Heart right ventricle (tissue), 16 donors: ENCODE measurements at regions not wholly inside any gene's neighbourhood (a gene's known extent, or its start where the extent isn't known, plus 50 kb on each side); places are given as distances from the start of the nearest gene placed in this dataset.
A peak's percentile ranks its signal among the peaks of the same experiment; 100 is the strongest.

Experiments used
- ATAC-seq, 8 donors: fragments of 200-7000 bp; cut with Tn5 transposase; one replicate each; pipeline ENCODE4 v1.9.1; 2020; ENCODE audit warnings: mild to moderate bottlenecking in 8 of 8, moderate library complexity in 8 of 8, moderate number of reproducible peaks in 1 of 8
- DNase-seq, 2 donors: peaks; one replicate each; pipeline ENCODE4 v3.0.0-alpha.2; 2020
- H3K27ac ChIP-seq, 10 donors: fragments of 200-600 bp; sonication (generic) in 2 of 10; one replicate each; pipeline versions ENCODE4 v1.5.0 to v1.8.0; 2020 to 2022; ENCODE audit warnings: mild to moderate bottlenecking in 3 of 10
- H3K27me3 ChIP-seq, 7 donors: fragments of 200-600 bp; one replicate each; pipeline ENCODE4 v1.8.0; 2021 to 2022; ENCODE audit warnings: mild to moderate bottlenecking in 2 of 7
- H3K36me3 ChIP-seq, 9 donors: fragments of 200-600 bp; sonication (generic) in 1 of 9; one replicate each; pipeline versions ENCODE4 v1.5.0 to v1.8.0; 2020 to 2022; ENCODE audit warnings: mild to moderate bottlenecking in 2 of 9
- H3K4me1 ChIP-seq, 9 donors: fragments of 200-600 bp; sonication (generic) in 1 of 9; one replicate each; pipeline versions ENCODE4 v1.5.0 to v1.8.0; 2020 to 2022; ENCODE audit warnings: mild to moderate bottlenecking in 4 of 9
- H3K4me3 ChIP-seq, 10 donors: fragments of 200-600 bp; sonication (generic) in 2 of 10; one replicate each; pipeline versions ENCODE4 v1.5.0 to v1.8.0; 2020 to 2022; ENCODE audit warnings: mild to moderate bottlenecking in 7 of 10, moderate library complexity in 2 of 10
- H3K9me3 ChIP-seq, 11 donors: fragments of 200-600 bp in 10 of 11; sonication (generic) in 2 of 11; one replicate each; pipeline versions ENCODE4 v1.5.0 to v1.8.0; 2013 to 2022; ENCODE audit warnings: mild to moderate bottlenecking in 2 of 11, control low read depth in 1 of 11, moderate library complexity in 1 of 11
- WGBS, 2 donors: extraction: QIAGEN DNeasy Blood & Tissue Kit; methylation state at CpG; one replicate each; pipeline ENCODE4 v1.1.7; 2013; ENCODE audit warnings: inconsistent platforms in 1 of 2; 5-methylcytosine and 5-hydroxymethylcytosine counted together
- intact Hi-C, 10 donors: fragments of 100-400 bp; cut with DNase I; formaldehyde crosslinking; loops; one replicate each; pipeline versions ENCODE4 v1.11.1 to v1.14.2; 2022
- TF ChIP-seq, protein P1 (sequence below), 9 donors: fragments of 200-600 bp; sonication (generic) in 2 of 9; IDR thresholded peaks; one replicate each; pipeline versions ENCODE4 v1.5.0 to v1.8.0; 2021 to 2022; ENCODE audit warnings: antibody characterized with exemption in 9 of 9, mild to moderate bottlenecking in 5 of 9, moderate library complexity in 1 of 9
- donor health status: Arrhythmogenic right ventricular cardiomyopathy.
- donor health status: ischemic (EF 13 %, LVEDD 7.1; RV severe dilation, severe dysfunction).
- donor health status: healthy with polysubstance abuse.
- donor health status: DM: no; HTN: yes; CAD: no.
- donor health status: DM: no; HTN: no; CAD: no.
- donor health status: ischemic (EF 25% LVEDD 6.9; RV normal size, moderate dysfunction).
- donor health status: ischemic (EF 25% LVEDD 5.7; RV mildly dilated, moderate dysfunction).
- donor health status: healthy.
- donor health status: DM: yes; HTN: yes; CAD: no.
- donor health status: Ischemic cardiomyopathy.
- donor health status: ischemic (EF 35%, LVEDD 5.7; RV mildly dilated, moderate dysfunction).
- donor health status: nonischemic (EF 11% LVEDD 7.7; RV severe dilation, severe dysfunction).
- donor health status: DM: yes; HTN: yes; CAD: no.
- donor health status: PGD.
- donor health status: ischemic (EF 29% LVEDD 5.4; RV normal size, mild dysfunction).
- donor health status: nonischemic (EF 23%, LVEDD 6.1; RV moderate dilation, normal function).

DNA sequence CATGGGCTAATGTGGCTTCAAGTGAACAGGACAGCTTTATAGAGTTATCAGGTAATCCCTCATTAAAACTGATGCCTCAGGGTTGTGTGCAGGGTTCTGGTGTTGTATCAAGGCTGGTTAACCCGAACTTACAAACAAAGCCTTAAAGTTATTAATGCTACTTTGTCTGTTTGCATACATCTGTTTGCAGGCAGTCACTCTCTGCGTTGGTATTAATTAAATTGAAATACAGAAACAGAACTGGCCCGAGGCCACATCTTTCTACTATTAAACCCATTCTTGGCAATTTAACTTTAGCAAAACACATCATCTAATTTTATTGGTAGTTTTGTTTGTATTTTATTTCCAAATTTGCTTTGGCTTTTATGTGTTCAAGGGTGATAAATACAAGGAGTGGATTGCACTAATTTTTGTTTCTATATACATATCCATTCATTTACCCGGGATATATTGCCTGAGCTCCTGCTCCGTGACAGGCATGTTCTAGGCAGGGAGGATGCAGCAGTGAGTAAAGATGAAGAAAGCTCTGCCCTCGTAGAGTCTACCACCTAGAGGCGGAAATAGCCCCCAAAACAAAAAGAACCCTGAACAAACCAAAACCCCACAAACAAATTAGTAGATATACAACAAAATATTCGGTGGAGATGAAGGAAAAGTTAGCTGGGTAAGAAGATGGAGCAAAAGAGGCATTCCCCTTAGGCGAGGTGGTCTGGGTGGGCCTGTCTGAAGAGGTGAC lies 164.2 kb downstream of the MACROH2A1 start:
- Histone ChIP-seq H3K9me3 (no peaks in the 10 kb centered on the region), H3K4me1 (peaks cover 0 to 38% (median 17%) of the 10 kb centered on the region in 9 donors), H3K4me3 (no peak overlapping the region), H3K36me3 (no peaks in the 10 kb centered on the region), H3K27ac (no peak overlapping the region), H3K27me3 (peaks cover 0 to 3% (median 0%) of the 10 kb centered on the region in 7 donors)
- DNase-seq (no peak), ATAC-seq (no peak)
- TF ChIP-seq, protein P1, sequence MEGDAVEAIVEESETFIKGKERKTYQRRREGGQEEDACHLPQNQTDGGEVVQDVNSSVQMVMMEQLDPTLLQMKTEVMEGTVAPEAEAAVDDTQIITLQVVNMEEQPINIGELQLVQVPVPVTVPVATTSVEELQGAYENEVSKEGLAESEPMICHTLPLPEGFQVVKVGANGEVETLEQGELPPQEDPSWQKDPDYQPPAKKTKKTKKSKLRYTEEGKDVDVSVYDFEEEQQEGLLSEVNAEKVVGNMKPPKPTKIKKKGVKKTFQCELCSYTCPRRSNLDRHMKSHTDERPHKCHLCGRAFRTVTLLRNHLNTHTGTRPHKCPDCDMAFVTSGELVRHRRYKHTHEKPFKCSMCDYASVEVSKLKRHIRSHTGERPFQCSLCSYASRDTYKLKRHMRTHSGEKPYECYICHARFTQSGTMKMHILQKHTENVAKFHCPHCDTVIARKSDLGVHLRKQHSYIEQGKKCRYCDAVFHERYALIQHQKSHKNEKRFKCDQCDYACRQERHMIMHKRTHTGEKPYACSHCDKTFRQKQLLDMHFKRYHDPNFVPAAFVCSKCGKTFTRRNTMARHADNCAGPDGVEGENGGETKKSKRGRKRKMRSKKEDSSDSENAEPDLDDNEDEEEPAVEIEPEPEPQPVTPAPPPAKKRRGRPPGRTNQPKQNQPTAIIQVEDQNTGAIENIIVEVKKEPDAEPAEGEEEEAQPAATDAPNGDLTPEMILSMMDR (IDR thresholded peaks at IDR 0.05) = no peak
- intact Hi-C loops = no loop called here
- 84 to 90% methylated on average over 9 of the region's 9 CpGs for WGBS, 2 donors

DNA sequence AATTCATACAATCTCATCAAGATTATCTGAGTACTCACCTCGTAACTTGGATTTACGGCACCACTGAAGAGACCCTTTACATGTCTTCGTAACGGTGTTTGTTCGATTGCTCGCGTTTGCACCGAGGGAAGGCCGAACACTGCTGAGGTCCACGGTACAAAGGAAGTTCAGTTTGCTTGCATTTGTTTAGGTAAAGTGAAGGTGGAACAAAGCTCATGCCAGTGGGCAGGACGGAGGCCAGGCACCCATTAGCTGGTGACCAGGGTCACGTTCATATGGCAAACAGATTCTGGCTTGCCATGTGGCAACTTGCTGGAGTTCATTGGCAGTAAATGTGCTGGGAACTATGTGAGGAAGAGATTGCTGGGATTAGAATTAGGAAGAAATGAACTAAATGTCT lies 164.8 kb downstream of the MACROH2A1 start:
- Histone ChIP-seq H3K9me3 (no peaks in the 10 kb centered on the region), H3K4me1 (peaks cover 0 to 33% (median 17%) of the 10 kb centered on the region in 9 donors), H3K36me3 (no peaks in the 10 kb centered on the region), H3K4me3 (no peak overlapping the region), H3K27me3 (peaks cover 0 to 3% (median 0%) of the 10 kb centered on the region in 7 donors), H3K27ac (no peak overlapping the region)
- intact Hi-C loops = no loop called here
- DNase-seq (no peak), ATAC-seq (no peak)
- TF ChIP-seq, protein P1 (IDR thresholded peaks at IDR 0.05) = no peak
- WGBS, 2 donors = 91 to 95% methylated on average over 12 of the region's 12 CpGs

DNA sequence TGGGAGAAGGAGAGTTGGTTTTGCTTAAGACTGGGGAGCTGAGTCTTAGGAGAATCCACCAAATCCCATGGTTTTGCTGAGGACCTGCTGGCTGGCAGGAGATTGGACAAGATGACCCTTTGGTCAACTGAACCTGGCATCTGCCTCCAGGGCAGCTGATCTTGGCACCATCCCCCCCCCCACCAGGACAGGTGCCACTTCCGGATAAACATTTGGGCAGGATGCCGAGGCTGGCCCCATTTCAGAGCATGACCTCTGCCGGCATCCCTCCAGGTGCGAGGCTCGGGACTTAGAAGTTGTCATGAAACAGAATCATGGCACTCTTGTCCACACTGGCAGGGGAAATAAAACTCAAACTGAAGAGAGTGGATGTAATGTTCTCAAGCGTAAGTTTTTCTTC lies 165.6 kb downstream of the MACROH2A1 start:
- H3K4me1 ChIP-seq = peaks cover 0 to 28% (median 14%) of the 10 kb centered on the region in 9 donors
- ATAC-seq = no peak
- WGBS, 2 donors = 85% methylated on average over 6 of the region's 6 CpGs

DNA sequence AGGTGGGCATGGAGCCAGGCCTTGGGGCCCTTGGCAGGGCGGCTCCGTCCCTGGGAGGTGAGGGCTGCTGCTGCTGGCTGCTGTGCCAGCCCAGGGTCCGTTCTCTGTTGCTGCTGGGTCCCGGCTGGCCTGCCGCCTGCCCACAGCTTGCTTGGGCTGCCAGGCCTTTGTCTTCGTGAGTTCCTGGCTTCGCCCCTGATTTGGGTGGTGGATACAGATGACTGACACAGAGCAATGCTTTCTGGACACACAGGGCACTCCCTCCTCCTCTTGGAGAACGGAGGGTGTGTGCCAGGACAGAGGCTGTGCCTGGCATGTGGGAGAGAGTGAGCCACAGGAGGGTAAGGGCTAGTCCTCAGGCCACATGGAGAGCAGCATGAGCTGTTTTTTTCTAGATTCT lies 166.1 kb downstream of the MACROH2A1 start:
- TF ChIP-seq, protein P1 (IDR thresholded peaks at IDR 0.05) = no peak
- peak in 7 of 8 donors; percentile 56 to 83 (median 62) for ATAC-seq
- intact Hi-C loops = no loop called here
- H3K4me1 ChIP-seq = peaks cover 0 to 28% (median 14%) of the 10 kb centered on the region in 9 donors
- no peak overlapping the region for H3K27ac ChIP-seq
- WGBS, 2 donors = 39 to 51% methylated on average over 8 of the region's 8 CpGs
- H3K27me3 ChIP-seq = peaks cover 0 to 3% (median 0%) of the 10 kb centered on the region in 7 donors
- H3K4me3 ChIP-seq = no peak overlapping the region
- no peaks in the 10 kb centered on the region for H3K36me3 ChIP-seq
- no peaks in the 10 kb centered on the region for H3K9me3 ChIP-seq
- peak; percentile 25 to 28 for DNase-seq

More for the DNA sequence above, 165.6 kb downstream of the MACROH2A1 start:
- TF ChIP-seq, protein P1 (IDR thresholded peaks at IDR 0.05) = no peak
- peaks cover 0 to 3% (median 0%) of the 10 kb centered on the region in 7 donors for H3K27me3 ChIP-seq
- H3K4me3 ChIP-seq = no peak overlapping the region
- no peak for DNase-seq
- H3K36me3 ChIP-seq = no peaks in the 10 kb centered on the region
- intact Hi-C loops = no loop called here
- no peak overlapping the region for H3K27ac ChIP-seq
- no peaks in the 10 kb centered on the region for H3K9me3 ChIP-seq
